Loucy (cell line): ENCODE measurements at regions not wholly inside any gene's neighbourhood (a gene's known extent, or its start where the extent isn't known, plus 50 kb on each side); places are given as distances from the start of the nearest gene placed in this dataset.

Source experiments
- H2AFZ ChIP-seq: fragments of 200-600 bp; sonication (generic); 2 replicates; pipeline ENCODE4 v1.6.0; 2016; ENCODE audit warnings: antibody characterized with exemption, mild to moderate bottlenecking, low read length, moderate library complexity
- H3F3A ChIP-seq: fragments of 200-600 bp; 2 replicates; pipeline ENCODE4 v1.6.0; 2016; ENCODE audit warnings: antibody characterized with exemption, low read depth, mild to moderate bottlenecking
- H3K27me3 ChIP-seq: fragments of 200-600 bp; sonication (generic); 2 replicates; pipeline ENCODE4 v1.6.1; 2014; ENCODE audit warnings: low read length, mild to moderate bottlenecking; ENCODE audit not compliant: insufficient read depth, poor library complexity, severe bottlenecking
- H3K36me3 ChIP-seq: fragments of 200-600 bp; sonication (generic); 2 replicates; pipeline ENCODE4 v1.6.1; 2016; ENCODE audit warnings: low read length; ENCODE audit not compliant: insufficient read depth
- H3K4me1 ChIP-seq: fragments of 200-600 bp; sonication (generic); 2 replicates; pipeline ENCODE4 v1.5.1; 2014; ENCODE audit warnings: low read length, mild to moderate bottlenecking; ENCODE audit not compliant: insufficient read depth, poor library complexity, severe bottlenecking
- H3K4me2 ChIP-seq: fragments of 200-600 bp; sonication (generic); 2 replicates; pipeline ENCODE4 v1.6.0; 2014; ENCODE audit warnings: antibody characterized with exemption, low read length, low read depth, mild to moderate bottlenecking; ENCODE audit not compliant: poor library complexity, severe bottlenecking
- H3K4me3 ChIP-seq: fragments of 200-600 bp; sonication (generic); 2 replicates; pipeline ENCODE4 v1.5.1; 2014; ENCODE audit warnings: low read length, mild to moderate bottlenecking, mixed read lengths; ENCODE audit not compliant: poor library complexity, severe bottlenecking
- H3K79me2 ChIP-seq: fragments of 200-600 bp; sonication (generic); 2 replicates; pipeline ENCODE4 v1.6.1; 2014; ENCODE audit warnings: low read length; ENCODE audit not compliant: insufficient read depth
- H3K9ac ChIP-seq: fragments of 200-600 bp; sonication (generic); 2 replicates; pipeline ENCODE4 v1.6.0; 2014; ENCODE audit warnings: mild to moderate bottlenecking, low read depth, low read length, moderate library complexity; ENCODE audit not compliant: poor library complexity, severe bottlenecking
- H3K9me2 ChIP-seq: fragments of 200-600 bp; sonication (generic); replicated peaks from 2 replicates; pipeline ENCODE4 v1.6.1; 2016; ENCODE audit warnings: low read depth, low read length, mixed read lengths
- H3K9me3 ChIP-seq: fragments of 200-600 bp; sonication (generic); 2 replicates; pipeline ENCODE4 v1.6.1; 2014; ENCODE audit warnings: mild to moderate bottlenecking, antibody characterized with exemption, low read length, low read depth; ENCODE audit not compliant: insufficient read depth
- H4K20me1 ChIP-seq: fragments of 200-600 bp; sonication (generic); 2 replicates; pipeline ENCODE4 v1.6.0; 2014; ENCODE audit warnings: antibody characterized with exemption, low read length, mild to moderate bottlenecking; ENCODE audit not compliant: insufficient read depth, poor library complexity, severe bottlenecking
- CTCF ChIP-seq: fragments of 200-600 bp; sonication (generic); conservative IDR thresholded peaks from 2 replicates; pipeline ENCODE4 v1.5.1; 2014; ENCODE audit warnings: mild to moderate bottlenecking, antibody characterized with exemption, low read length
- EZH2phosphoT487 ChIP-seq: fragments of 200-600 bp; IDR thresholded peaks from 2 replicates; pipeline ENCODE4 v1.6.1; 2018; ENCODE audit warnings: antibody characterized with exemption, mild to moderate bottlenecking, moderate library complexity, borderline replicate concordance

- H3K4me2 ChIP-seq, result no peak overlapping the region
- H2AFZ ChIP-seq, result no peak overlapping the region
- no peaks in the 10 kb centered on the region for H3K27me3 ChIP-seq
- H4K20me1 ChIP-seq, result no peaks in the 10 kb centered on the region
- H3K4me1 ChIP-seq, result peaks cover 19% of the 10 kb centered on the region
- no peaks in the 10 kb centered on the region for H3K79me2 ChIP-seq
- H3K4me3 ChIP-seq, result no peak overlapping the region
- no peaks in the 10 kb centered on the region for H3K36me3 ChIP-seq
- H3K9me3 ChIP-seq, result no peaks in the 10 kb centered on the region
- TF ChIP-seq CTCF (no peak), EZH2phosphoT487 (no peak)
- H3K9me2 ChIP-seq, result no peaks in the 10 kb centered on the region
- no peak overlapping the region for H3K9ac ChIP-seq
- H3F3A ChIP-seq, result no peaks in the 10 kb centered on the region
Measured at GRCh38 chr7:36029853-36030515, 123.1 kb upstream of the EEPD1 start.

- Histone ChIP-seq H3K36me3 (no peaks in the 10 kb centered on the region), H3K9me3 (no peaks in the 10 kb centered on the region), H3K9ac (no peak overlapping the region), H4K20me1 (no peaks in the 10 kb centered on the region), H3K4me3 (no peak overlapping the region), H3K4me1 (peaks cover 12% of the 10 kb centered on the region), H2AFZ (no peak overlapping the region), H3F3A (no peaks in the 10 kb centered on the region), H3K4me2 (no peak overlapping the region), H3K79me2 (no peaks in the 10 kb centered on the region), H3K9me2 (no peaks in the 10 kb centered on the region), H3K27me3 (no peaks in the 10 kb centered on the region)
- TF ChIP-seq CTCF, result no peak
- TF ChIP-seq EZH2phosphoT487, result no peak
Measured at GRCh38 chr7:36032361-36032818, 120.7 kb upstream of the EEPD1 start.

GRCh38 chr7:36034020-36034419 lies 119.0 kb upstream of the EEPD1 start:
- H3K4me3 ChIP-seq, result no peak overlapping the region
- H3K9me2 ChIP-seq, result no peaks in the 10 kb centered on the region
- H2AFZ ChIP-seq, result no peak overlapping the region
- H3K27me3 ChIP-seq, result no peaks in the 10 kb centered on the region
- H3K36me3 ChIP-seq, result no peaks in the 10 kb centered on the region
- no peak for TF ChIP-seq CTCF
- TF ChIP-seq EZH2phosphoT487, result no peak
- H3K4me1 ChIP-seq, result peaks cover 14% of the 10 kb centered on the region
- no peak overlapping the region for H3K9ac ChIP-seq
- no peaks in the 10 kb centered on the region for H3K9me3 ChIP-seq
- no peaks in the 10 kb centered on the region for H3K79me2 ChIP-seq
- no peak overlapping the region for H3K4me2 ChIP-seq
- no peaks in the 10 kb centered on the region for H3F3A ChIP-seq
- H4K20me1 ChIP-seq, result no peaks in the 10 kb centered on the region
